WTC11 (cell line): ENCODE measurements at regions not wholly inside any gene's neighbourhood (a gene's known extent, or its start where the extent isn't known, plus 50 kb on each side); places are given as distances from the start of the nearest gene placed in this dataset.
"Not testable (repeated sequence)": the region's sequence is repeated elsewhere in the genome, so short reads cannot be mapped to it uniquely, and the experiment has no call there.

Source experiments
- ATAC-seq: fragments of 200-7000 bp; cut with Tn5 transposase; 2 replicates; pipeline ENCODE4 v1.10.0; 2021; ENCODE audit warnings: mild to moderate bottlenecking, moderate library complexity
- CTCF ChIA-PET: fragments of 300-600 bp; sonication (Branson Sonifier 250); formaldehyde crosslinking; loops from one replicate; lab custom pipeline; 2021; ENCODE audit warnings: antibody characterized with exemption; lab: Charles Lee
- POLR2A ChIA-PET: fragments of 350-600 bp; sonication (Branson Sonifier 250); formaldehyde crosslinking; loops from one replicate; lab custom pipeline; 2021; ENCODE audit warnings: antibody characterized with exemption; lab: Charles Lee
- DNase-seq: peaks from one replicate; pipeline ENCODE4 v3.0.0; 2021; ENCODE audit warnings: low spot score
- H3K27ac Mint-ChIP-seq: 2 replicates; pipeline ENCODE4 v1.8.0; 2021; ENCODE audit warnings: mixed read lengths
- H3K27me3 Mint-ChIP-seq: 2 replicates; pipeline ENCODE4 v1.8.0; 2021; ENCODE audit warnings: low read depth, mild to moderate bottlenecking, moderate library complexity, mixed read lengths
- H3K36me3 Mint-ChIP-seq: 2 replicates; pipeline ENCODE4 v1.8.0; 2021; ENCODE audit warnings: mixed read lengths
- H3K4me1 Mint-ChIP-seq: 2 replicates; pipeline ENCODE4 v1.8.0; 2022; ENCODE audit warnings: mixed read lengths
- H3K4me3 Mint-ChIP-seq: 2 replicates; pipeline ENCODE4 v1.8.0; 2021; ENCODE audit warnings: mild to moderate bottlenecking, moderate library complexity, mixed read lengths
- H3K9me3 Mint-ChIP-seq: 2 replicates; pipeline ENCODE4 v1.8.0; 2021; ENCODE audit warnings: mixed read lengths
- ATF1 ChIP-seq: sonication (generic); formaldehyde crosslinking; IDR thresholded peaks from 2 replicates; pipeline ENCODE4 v1.8.1; 2023; ENCODE audit warnings: mild to moderate bottlenecking, moderate library complexity, missing genetic modification reagents
- ATF6 ChIP-seq: sonication (generic); formaldehyde crosslinking; IDR thresholded peaks from 2 replicates; pipeline ENCODE4 v1.8.1; 2023; ENCODE audit warnings: mild to moderate bottlenecking, missing genetic modification reagents
- CBFB ChIP-seq: sonication (generic); formaldehyde crosslinking; IDR thresholded peaks from 2 replicates; pipeline ENCODE4 v1.8.1; 2022; ENCODE audit warnings: mild to moderate bottlenecking, low read depth, missing genetic modification reagents
- E2F1 ChIP-seq: sonication (generic); formaldehyde crosslinking; IDR thresholded peaks from 2 replicates; pipeline ENCODE4 v1.8.0; 2022; ENCODE audit warnings: mild to moderate bottlenecking, missing genetic modification reagents
- ELF4 ChIP-seq: sonication (generic); formaldehyde crosslinking; IDR thresholded peaks from 2 replicates; pipeline ENCODE4 v1.8.1; 2022; ENCODE audit warnings: low read depth, mild to moderate bottlenecking, moderate library complexity, missing genetic modification reagents
- GABPB1 ChIP-seq: sonication (generic); formaldehyde crosslinking; IDR thresholded peaks from 2 replicates; pipeline ENCODE4 v1.8.1; 2023; ENCODE audit warnings: mild to moderate bottlenecking, missing genetic modification reagents
- GRHL2 ChIP-seq: fragments of 250-450 bp; sonication (Bioruptor Pico); IDR thresholded peaks from 2 replicates; pipeline ENCODE4 v1.8.0; 2022; ENCODE audit warnings: mild to moderate bottlenecking, moderate library complexity; ENCODE audit not compliant: insufficient replicate concordance, severe bottlenecking
- NFE2L1 ChIP-seq: sonication (generic); formaldehyde crosslinking; IDR thresholded peaks from 2 replicates; pipeline ENCODE4 v1.8.1; 2023; ENCODE audit warnings: missing genetic modification reagents
- NR1H2 ChIP-seq: sonication (generic); formaldehyde crosslinking; IDR thresholded peaks from 2 replicates; pipeline ENCODE4 v1.9.0; 2021; ENCODE audit warnings: mild to moderate bottlenecking, moderate library complexity, missing genetic modification reagents
- NR2C2 ChIP-seq: sonication (generic); formaldehyde crosslinking; IDR thresholded peaks from 2 replicates; pipeline ENCODE4 v1.8.0; 2022; ENCODE audit warnings: mild to moderate bottlenecking, missing genetic modification reagents
- OVOL2 ChIP-seq: fragments of 250-450 bp; sonication (Bioruptor Pico); IDR thresholded peaks from 2 replicates; pipeline ENCODE4 v1.9.0; 2021; ENCODE audit warnings: mild to moderate bottlenecking, borderline replicate concordance
- USF2 ChIP-seq: sonication (generic); formaldehyde crosslinking; IDR thresholded peaks from 2 replicates; pipeline ENCODE4 v1.8.1; 2023; ENCODE audit warnings: mild to moderate bottlenecking, missing genetic modification reagents, moderate library complexity
- ZNF512 ChIP-seq: sonication (generic); formaldehyde crosslinking; IDR thresholded peaks from 2 replicates; pipeline ENCODE4 v1.8.1; 2022; ENCODE audit warnings: missing genetic modification reagents, borderline replicate concordance
- TF ChIP-seq, protein P1 (sequence below): sonication (generic); formaldehyde crosslinking; IDR thresholded peaks from 2 replicates; pipeline ENCODE4 v1.8.0; 2023; ENCODE audit warnings: mild to moderate bottlenecking, missing genetic modification reagents
- TF ChIP-seq, protein P2 (sequence below): sonication (generic); formaldehyde crosslinking; IDR thresholded peaks from 2 replicates; pipeline ENCODE4 v1.8.0; 2023; ENCODE audit warnings: missing genetic modification reagents
- TF ChIP-seq, protein P3 (sequence below): sonication (generic); formaldehyde crosslinking; IDR thresholded peaks from 2 replicates; pipeline ENCODE4 v1.8.0; 2022; ENCODE audit warnings: mild to moderate bottlenecking, missing genetic modification reagents
- TF ChIP-seq, protein P4 (sequence below): sonication (generic); formaldehyde crosslinking; IDR thresholded peaks from 2 replicates; pipeline ENCODE4 v1.8.0; 2022; ENCODE audit warnings: mild to moderate bottlenecking, missing genetic modification reagents

GRCh38 chr1:76697361-76697760, 169.9 kb upstream of the ST6GALNAC5 start:
- POLR2A ChIA-PET = no interaction called here
- Mint-ChIP-seq H3K36me3 (peaks cover 13% of the 10 kb centered on the region), H3K9me3 (peaks cover 22% of the 10 kb centered on the region), H3K27ac (no peak overlapping the region), H3K4me3 (no peak overlapping the region), H3K4me1 (no peaks in the 10 kb centered on the region), H3K27me3 (no peaks in the 10 kb centered on the region)
- ATAC-seq (no peak), DNase-seq (no peak)
- CTCF ChIA-PET = no interaction called here
- TF ChIP-seq OVOL2 (CRISPR knock-in tag) = no peak
- no peak for TF ChIP-seq NR1H2 (CRISPR knock-in tag)
- no peak for TF ChIP-seq GABPB1 (CRISPR knock-in tag)
- no peak for TF ChIP-seq NR2C2 (CRISPR knock-in tag)
- no peak for TF ChIP-seq CBFB
- TF ChIP-seq, all 79 proteins: peak for 0

DNA sequence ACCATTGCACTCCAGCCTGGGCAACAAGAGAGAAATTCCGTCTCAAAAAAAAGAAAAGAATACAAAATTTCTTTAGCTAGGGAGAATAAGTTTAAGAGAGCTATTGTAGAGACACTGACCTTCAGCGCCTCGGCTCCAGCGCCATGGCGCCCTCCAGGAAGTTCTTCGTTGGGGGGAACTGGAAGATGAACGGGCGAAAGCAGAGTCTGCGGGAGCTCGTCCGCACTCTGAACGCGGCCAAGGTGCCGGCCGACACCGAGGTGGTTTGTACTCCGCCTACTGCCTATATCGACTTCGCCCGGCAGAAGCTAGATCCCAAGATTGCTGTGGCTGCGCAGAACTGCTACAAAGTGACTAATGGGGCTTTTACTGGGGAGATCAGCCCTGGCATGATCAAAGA, 167.6 kb upstream of the ST6GALNAC5 start:
- H3K4me1 Mint-ChIP-seq, ATAC-seq, H3K27me3 Mint-ChIP-seq, POLR2A ChIA-PET, H3K27ac Mint-ChIP-seq, CTCF ChIA-PET, H3K9me3 Mint-ChIP-seq, DNase-seq, H3K36me3 Mint-ChIP-seq, H3K4me3 Mint-ChIP-seq: not testable (repeated sequence)

- H3K4me1 Mint-ChIP-seq, ATAC-seq, POLR2A ChIA-PET, H3K27me3 Mint-ChIP-seq, CTCF ChIA-PET, H3K4me3 Mint-ChIP-seq, H3K9me3 Mint-ChIP-seq, H3K36me3 Mint-ChIP-seq, H3K27ac Mint-ChIP-seq, DNase-seq: not testable (repeated sequence)
Observed at GRCh38 chr1:76700200-76700599, 167.1 kb upstream of the ST6GALNAC5 start.

DNA sequence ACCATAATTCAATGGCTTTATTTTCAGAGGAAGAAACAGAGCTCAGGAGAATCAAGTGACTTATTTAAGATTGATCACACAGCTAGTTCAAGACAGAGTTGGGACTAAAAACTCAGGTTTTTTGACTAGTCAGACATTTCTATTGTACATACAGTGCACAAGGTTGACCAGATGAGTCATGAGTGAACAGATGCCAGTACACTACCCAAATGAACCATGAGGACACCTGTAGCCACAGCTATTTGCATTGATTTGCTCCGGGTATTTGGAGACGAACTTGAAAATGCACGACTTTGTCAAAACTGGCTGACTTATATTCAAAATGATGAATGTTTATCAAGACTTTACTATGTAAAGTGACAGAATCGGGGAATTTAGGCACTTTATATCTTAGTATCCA, 161.7 kb upstream of the ST6GALNAC5 start:
- CTCF ChIA-PET = no interaction called here
- ATAC-seq = no peak
- DNase-seq = no peak
- POLR2A ChIA-PET = no interaction called here
- Mint-ChIP-seq H3K36me3 (no peaks in the 10 kb centered on the region), H3K4me3 (no peak overlapping the region), H3K27me3 (no peaks in the 10 kb centered on the region), H3K27ac (no peak overlapping the region), H3K9me3 (no peaks in the 10 kb centered on the region), H3K4me1 (no peaks in the 10 kb centered on the region)
- TF ChIP-seq ATF1 (CRISPR knock-in tag) (no peak), GABPB1 (CRISPR knock-in tag) (no peak), E2F1 (no peak), ATF6 (CRISPR knock-in tag) (no peak), USF2 (CRISPR knock-in tag) (no peak), GRHL2 (CRISPR knock-in tag) (no peak), NFE2L1 (CRISPR knock-in tag) (no peak), ELF4 (CRISPR knock-in tag) (no peak), ZNF512 (CRISPR knock-in tag) (no peak)
- TF ChIP-seq, protein P1, sequence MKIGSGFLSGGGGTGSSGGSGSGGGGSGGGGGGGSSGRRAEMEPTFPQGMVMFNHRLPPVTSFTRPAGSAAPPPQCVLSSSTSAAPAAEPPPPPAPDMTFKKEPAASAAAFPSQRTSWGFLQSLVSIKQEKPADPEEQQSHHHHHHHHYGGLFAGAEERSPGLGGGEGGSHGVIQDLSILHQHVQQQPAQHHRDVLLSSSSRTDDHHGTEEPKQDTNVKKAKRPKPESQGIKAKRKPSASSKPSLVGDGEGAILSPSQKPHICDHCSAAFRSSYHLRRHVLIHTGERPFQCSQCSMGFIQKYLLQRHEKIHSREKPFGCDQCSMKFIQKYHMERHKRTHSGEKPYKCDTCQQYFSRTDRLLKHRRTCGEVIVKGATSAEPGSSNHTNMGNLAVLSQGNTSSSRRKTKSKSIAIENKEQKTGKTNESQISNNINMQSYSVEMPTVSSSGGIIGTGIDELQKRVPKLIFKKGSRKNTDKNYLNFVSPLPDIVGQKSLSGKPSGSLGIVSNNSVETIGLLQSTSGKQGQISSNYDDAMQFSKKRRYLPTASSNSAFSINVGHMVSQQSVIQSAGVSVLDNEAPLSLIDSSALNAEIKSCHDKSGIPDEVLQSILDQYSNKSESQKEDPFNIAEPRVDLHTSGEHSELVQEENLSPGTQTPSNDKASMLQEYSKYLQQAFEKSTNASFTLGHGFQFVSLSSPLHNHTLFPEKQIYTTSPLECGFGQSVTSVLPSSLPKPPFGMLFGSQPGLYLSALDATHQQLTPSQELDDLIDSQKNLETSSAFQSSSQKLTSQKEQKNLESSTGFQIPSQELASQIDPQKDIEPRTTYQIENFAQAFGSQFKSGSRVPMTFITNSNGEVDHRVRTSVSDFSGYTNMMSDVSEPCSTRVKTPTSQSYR (CRISPR knock-in tag) = no peak
- TF ChIP-seq, protein P2, sequence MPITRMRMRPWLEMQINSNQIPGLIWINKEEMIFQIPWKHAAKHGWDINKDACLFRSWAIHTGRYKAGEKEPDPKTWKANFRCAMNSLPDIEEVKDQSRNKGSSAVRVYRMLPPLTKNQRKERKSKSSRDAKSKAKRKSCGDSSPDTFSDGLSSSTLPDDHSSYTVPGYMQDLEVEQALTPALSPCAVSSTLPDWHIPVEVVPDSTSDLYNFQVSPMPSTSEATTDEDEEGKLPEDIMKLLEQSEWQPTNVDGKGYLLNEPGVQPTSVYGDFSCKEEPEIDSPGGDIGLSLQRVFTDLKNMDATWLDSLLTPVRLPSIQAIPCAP = no peak
- TF ChIP-seq, protein P3, sequence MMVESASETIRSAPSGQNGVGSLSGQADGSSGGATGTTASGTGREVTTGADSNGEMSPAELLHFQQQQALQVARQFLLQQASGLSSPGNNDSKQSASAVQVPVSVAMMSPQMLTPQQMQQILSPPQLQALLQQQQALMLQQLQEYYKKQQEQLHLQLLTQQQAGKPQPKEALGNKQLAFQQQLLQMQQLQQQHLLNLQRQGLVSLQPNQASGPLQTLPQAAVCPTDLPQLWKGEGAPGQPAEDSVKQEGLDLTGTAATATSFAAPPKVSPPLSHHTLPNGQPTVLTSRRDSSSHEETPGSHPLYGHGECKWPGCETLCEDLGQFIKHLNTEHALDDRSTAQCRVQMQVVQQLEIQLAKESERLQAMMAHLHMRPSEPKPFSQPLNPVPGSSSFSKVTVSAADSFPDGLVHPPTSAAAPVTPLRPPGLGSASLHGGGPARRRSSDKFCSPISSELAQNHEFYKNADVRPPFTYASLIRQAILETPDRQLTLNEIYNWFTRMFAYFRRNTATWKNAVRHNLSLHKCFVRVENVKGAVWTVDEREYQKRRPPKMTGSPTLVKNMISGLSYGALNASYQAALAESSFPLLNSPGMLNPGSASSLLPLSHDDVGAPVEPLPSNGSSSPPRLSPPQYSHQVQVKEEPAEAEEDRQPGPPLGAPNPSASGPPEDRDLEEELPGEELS (CRISPR knock-in tag) = no peak
- TF ChIP-seq, protein P4, sequence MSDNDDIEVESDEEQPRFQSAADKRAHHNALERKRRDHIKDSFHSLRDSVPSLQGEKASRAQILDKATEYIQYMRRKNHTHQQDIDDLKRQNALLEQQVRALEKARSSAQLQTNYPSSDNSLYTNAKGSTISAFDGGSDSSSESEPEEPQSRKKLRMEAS (CRISPR knock-in tag) = no peak
